Astrocyte of the hippocampus (primary cell): ENCODE measurements at regions not wholly inside any gene's neighbourhood (a gene's known extent, or its start where the extent isn't known, plus 50 kb on each side); places are given as distances from the start of the nearest gene placed in this dataset.
A peak's percentile ranks its signal among the peaks of the same experiment; 100 is the strongest.

Experiments used
- DNase-seq: peaks from one replicate; pipeline ENCODE4 v3.0.0; 2011; ENCODE audit warnings: low read depth, low spot score

- no peak for DNase-seq
Measured at GRCh38 chr13:74084375-74084935, 49.7 kb downstream of the KLF12 start.

GRCh38 chr13:74082741-74083160 is 51.5 kb downstream of the KLF12 start:
- DNase-seq = no peak

GRCh38 chr13:74080762-74081161 is 53.4 kb downstream of the KLF12 start:
- DNase-seq = no peak

GRCh38 chr13:74077792-74078191 is 56.4 kb downstream of the KLF12 start:
- DNase-seq = peak; percentile 38

DNA sequence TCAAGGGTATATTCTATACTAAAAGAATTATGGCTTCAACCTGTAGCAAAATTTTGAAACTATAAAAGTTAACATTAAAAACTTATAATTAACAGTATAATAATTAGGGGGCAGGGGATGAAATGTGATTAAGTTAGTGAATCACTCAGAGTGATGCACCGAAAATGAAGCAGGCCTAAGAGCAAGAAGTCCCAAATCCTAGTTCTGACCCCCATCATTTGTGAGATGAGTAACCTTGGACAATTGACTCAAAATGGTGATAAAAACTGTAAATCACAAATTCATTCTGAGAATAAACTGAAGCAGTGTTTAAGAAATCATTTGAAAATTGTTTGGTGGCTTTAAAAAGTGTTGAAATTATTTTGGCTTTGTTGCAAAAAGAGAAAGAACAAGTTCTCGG is 56.8 kb downstream of the KLF12 start:
- no peak for DNase-seq

DNA sequence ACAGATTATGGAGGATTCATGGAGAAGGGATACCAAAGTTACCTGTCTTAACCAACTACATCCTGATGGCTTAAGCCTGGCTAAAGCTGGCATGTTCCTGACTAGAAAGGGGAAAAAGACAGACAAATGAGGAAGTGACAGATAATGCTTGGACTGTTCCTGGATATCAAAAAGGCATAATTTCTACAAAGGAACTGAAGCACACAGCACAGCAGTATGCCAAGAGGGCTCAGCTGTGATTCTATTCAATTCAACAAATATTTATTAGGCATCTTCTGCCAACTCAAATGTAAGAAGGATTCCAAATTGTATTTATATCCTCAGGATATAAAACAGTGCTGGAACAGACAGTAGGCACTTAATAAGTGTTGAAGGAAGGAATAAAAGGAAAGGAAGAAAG is 59.5 kb downstream of the KLF12 start:
- DNase-seq = peak; percentile 72

- DNase-seq = no peak
Measured at GRCh38 chr13:74073274-74073673, 60.9 kb downstream of the KLF12 start.

- DNase-seq = no peak
Measured at GRCh38 chr13:74070513-74070912, 63.7 kb downstream of the KLF12 start.

DNA sequence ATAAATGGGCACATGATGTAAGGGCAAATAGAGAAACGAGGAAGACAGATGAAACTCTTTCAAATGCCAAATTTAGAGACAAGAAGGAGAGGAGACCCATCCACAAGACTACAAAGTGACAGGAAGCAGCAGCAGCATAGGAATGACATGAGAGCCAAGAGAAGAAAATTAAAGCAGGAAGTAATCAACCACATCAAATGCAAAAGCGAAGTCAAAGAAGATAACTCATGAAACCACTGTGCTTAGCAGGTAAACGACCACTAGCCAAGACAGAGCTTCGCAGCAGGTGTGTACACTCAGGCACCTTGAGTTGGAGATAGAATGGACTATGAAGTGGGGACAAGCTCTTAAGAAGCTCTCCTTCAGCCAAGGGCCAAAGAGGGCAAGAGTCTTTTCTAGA is 64.1 kb downstream of the KLF12 start:
- no peak for DNase-seq

- no peak for DNase-seq
Measured at GRCh38 chr13:74068471-74068870, 65.7 kb downstream of the KLF12 start.

DNA sequence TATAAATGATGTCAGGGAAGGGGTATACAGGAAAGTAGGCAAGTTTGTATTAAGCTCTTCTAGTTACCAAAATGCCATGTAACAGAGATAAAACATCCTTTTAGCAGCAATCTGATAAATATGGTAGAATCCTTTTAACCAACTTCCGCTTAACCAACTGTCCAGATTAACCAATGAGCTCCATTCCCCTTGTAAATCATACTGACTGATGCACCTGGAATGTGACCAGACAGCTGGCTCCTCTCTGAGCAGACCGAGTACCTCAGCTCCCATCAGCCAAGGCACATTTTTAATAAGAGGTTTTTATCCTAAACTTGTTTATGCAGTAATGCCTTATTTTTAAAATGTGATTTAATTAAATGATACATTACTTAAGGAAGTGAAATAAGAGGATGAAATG is 66.4 kb downstream of the KLF12 start:
- no peak for DNase-seq

DNA sequence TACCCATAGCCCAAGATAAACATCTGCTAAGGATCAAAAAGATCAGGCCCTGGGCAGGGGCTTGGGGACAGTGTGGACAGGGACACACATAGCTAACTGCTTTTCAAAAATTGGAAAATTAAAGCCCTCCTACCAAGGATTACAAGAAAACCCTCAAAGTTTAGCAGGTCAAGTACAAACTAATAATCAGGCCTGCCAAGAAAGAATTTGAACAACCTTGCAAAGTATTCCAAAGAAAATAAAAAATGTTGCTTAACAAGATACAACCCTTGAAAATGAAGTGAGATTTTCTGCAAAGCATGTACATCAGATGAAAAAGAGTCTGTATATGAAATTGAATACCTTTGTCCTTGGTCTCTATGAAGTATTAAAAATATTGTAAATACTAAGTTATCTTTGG is 67.3 kb downstream of the KLF12 start:
- peak; percentile 31 for DNase-seq

GRCh38 chr13:74064805-74065312 is 69.3 kb downstream of the KLF12 start:
- DNase-seq = no peak

GRCh38 chr13:74063533-74064100 is 70.6 kb downstream of the KLF12 start:
- no peak for DNase-seq

GRCh38 chr13:74062933-74063332 is 71.3 kb downstream of the KLF12 start:
- DNase-seq = peak; percentile 60

- DNase-seq = peak; percentile 38
Measured at GRCh38 chr13:74061926-74062595, 72.1 kb downstream of the KLF12 start.

- DNase-seq = no peak
Measured at GRCh38 chr13:74056801-74057542, 77.2 kb downstream of the KLF12 start.

DNA sequence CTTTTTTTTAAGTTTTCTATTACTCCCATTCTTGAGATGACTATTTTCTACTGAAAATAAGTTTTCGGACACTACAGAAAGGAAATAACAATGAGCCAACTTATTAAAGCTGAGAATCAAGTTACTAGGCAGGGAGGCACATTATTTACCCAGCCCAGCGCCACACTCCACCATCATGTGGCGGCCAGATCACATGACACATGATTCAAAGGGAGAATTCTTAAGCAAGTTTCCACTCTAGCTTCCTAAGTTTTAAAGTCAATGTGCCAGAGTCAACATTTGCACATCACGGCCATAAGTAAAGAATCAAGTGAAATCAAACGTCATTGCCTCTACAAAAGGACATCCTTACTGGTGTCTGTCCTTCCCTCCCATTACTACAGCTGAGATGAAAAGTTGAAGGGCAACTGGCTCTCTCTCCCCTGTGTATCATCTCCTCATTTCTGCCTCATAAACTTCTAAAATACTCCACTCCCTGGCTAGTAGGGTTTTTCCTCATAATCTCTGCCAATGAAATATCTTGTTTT is 81.7 kb downstream of the KLF12 start:
- DNase-seq = no peak

DNA sequence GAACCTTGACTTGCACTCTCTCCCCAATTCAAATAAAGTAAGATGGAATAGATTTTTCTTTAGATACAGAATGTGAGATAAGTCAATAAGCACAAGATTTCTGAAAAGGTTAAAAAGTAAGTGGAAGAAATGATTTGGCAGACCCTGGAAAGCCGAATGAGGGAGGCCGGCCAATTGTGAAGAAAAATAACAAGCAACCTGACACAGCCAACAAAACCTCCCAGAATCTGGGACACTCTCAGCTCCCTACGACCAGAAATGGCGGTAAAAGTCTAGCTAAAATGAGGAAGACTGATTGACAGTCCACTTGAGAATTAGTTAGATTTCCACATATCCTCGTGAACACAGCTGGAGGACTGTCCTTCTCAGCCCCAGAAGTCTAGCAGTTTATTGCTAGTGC is 85.4 kb downstream of the KLF12 start:
- no peak for DNase-seq

GRCh38 chr13:74047931-74048600 is 86.1 kb downstream of the KLF12 start:
- DNase-seq = peak; percentile 33

- no peak for DNase-seq
Measured at GRCh38 chr13:74046431-74046830, 87.8 kb downstream of the KLF12 start.

- no peak for DNase-seq
Measured at GRCh38 chr13:74045583-74045982, 88.6 kb downstream of the KLF12 start.
